ENCODE measurements at regions not wholly inside any gene's neighbourhood (a gene's known extent, or its start where the extent isn't known, plus 50 kb on each side); places are given as distances from the start of the nearest gene placed in this dataset.

DNA sequence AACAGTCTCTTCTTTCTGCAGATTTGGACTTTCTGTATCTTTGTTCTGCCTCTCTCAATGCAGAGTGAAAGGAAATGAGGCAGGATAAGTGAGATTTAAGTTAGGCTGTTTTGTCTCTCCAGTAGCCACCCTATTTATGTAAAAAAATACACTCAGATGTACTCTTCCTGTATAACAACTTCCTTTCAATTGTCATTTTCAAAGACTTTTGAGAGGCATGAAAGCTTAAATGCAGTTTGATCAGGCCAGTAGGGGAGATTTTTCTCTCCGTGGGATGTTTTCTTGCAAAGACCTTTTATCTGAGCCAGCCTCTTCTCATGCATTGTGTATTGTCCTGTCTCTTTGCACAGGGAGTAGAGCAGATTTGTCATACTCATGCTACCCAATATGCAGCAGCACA, 166.8 kb downstream of the SLITRK5 start:
- intact Hi-C loops (cut with DNase I) = no loop called here
- TF ChIP-seq, protein P1, sequence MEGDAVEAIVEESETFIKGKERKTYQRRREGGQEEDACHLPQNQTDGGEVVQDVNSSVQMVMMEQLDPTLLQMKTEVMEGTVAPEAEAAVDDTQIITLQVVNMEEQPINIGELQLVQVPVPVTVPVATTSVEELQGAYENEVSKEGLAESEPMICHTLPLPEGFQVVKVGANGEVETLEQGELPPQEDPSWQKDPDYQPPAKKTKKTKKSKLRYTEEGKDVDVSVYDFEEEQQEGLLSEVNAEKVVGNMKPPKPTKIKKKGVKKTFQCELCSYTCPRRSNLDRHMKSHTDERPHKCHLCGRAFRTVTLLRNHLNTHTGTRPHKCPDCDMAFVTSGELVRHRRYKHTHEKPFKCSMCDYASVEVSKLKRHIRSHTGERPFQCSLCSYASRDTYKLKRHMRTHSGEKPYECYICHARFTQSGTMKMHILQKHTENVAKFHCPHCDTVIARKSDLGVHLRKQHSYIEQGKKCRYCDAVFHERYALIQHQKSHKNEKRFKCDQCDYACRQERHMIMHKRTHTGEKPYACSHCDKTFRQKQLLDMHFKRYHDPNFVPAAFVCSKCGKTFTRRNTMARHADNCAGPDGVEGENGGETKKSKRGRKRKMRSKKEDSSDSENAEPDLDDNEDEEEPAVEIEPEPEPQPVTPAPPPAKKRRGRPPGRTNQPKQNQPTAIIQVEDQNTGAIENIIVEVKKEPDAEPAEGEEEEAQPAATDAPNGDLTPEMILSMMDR (IDR thresholded peaks at IDR 0.05) = no peak
- no peak for DNase-seq
- Histone ChIP-seq H3K4me3 (no peak overlapping the region), H3K27me3 (ENCODE audit: low read depth) (no peaks in the 10 kb centered on the region), H3K27ac (no peak overlapping the region), H3K36me3 (no peaks in the 10 kb centered on the region), H3K4me1 (no peaks in the 10 kb centered on the region), H3K9me3 (no peaks in the 10 kb centered on the region)
- no peak for ATAC-seq

DNA sequence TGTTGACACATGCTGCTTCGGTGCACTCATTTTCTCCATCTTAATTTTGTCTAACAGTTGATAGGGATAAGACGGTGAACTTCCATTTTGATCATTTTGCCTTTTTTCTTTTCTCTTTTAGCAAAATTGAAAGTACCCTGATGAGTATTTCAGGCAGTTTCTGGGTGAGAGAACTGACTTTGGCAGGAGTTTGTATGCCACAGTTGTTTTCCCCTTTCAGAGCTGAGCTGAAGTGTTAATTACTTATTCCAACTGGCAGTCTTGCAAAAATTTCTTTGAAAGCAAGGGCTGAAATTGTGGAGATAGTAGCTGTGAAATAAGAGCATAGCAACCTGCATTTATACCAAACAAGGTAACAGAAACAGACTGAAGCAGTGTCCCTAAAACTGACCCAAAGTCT, 180.2 kb downstream of the SLITRK5 start:
- H3K4me1 ChIP-seq = no peaks in the 10 kb centered on the region
- intact Hi-C loops (cut with DNase I) = no loop called here
- no peak overlapping the region for H3K4me3 ChIP-seq
- no peaks in the 10 kb centered on the region for H3K27me3 ChIP-seq (ENCODE audit: low read depth)
- ATAC-seq (no peak), DNase-seq (no peak)
- H3K9me3 ChIP-seq = no peaks in the 10 kb centered on the region
- H3K27ac ChIP-seq = no peak overlapping the region
- no peaks in the 10 kb centered on the region for H3K36me3 ChIP-seq
- TF ChIP-seq, protein P1 (IDR thresholded peaks at IDR 0.05) = no peak

DNA sequence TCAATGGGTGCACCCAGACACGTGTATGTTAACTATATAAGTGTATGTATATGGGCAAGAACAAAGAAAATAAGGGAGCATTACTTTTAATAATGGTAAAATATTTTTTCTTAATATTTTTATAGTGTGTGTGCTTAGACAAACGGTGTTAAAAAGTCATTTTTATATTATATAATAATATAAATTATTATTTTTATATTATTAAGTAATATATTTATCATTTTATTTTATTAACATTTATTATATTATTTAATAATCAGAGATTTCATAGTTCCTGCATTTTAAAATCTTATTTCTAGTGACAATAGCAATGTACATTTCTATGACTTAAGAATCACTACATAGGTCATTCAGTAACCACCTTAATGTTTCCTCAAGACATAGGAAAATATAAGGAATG, 184.4 kb downstream of the SLITRK5 start:
- ATAC-seq = no peak
- no peak overlapping the region for H3K4me3 ChIP-seq
- intact Hi-C loops (cut with DNase I) = no loop called here

DNA sequence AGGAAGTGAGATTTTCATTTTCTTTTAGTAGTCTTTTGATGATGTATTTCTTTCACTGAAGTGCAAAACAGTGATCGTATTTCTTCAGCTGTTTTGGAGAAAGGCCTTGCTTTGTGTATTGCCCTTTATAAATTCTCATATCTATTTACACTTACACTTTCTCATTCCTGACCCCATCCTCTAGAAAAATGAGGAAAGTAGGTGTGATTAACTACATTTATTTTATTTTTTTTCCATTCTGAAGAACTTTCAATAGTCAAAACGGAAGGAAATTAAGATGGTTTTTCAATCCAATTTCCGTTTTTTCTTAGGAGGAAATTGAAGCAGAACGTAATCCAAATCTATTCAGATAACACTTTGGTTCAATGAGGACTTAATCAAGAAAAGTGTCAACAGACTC, 188.1 kb downstream of the SLITRK5 start:
- Histone ChIP-seq H3K9me3 (no peaks in the 10 kb centered on the region), H3K27ac (no peak overlapping the region), H3K4me3 (no peak overlapping the region), H3K4me1 (no peaks in the 10 kb centered on the region), H3K27me3 (ENCODE audit: low read depth) (no peaks in the 10 kb centered on the region), H3K36me3 (no peaks in the 10 kb centered on the region)
- intact Hi-C loops (cut with DNase I) = no loop called here
- no peak for ATAC-seq
- TF ChIP-seq, protein P1 (IDR thresholded peaks at IDR 0.05) = no peak
- no peak for DNase-seq

More for the DNA sequence above, 184.4 kb downstream of the SLITRK5 start:
- TF ChIP-seq, protein P1 (IDR thresholded peaks at IDR 0.05) = no peak
- no peak for DNase-seq
- Histone ChIP-seq H3K36me3 (no peaks in the 10 kb centered on the region), H3K27ac (no peak overlapping the region), H3K27me3 (ENCODE audit: low read depth) (no peaks in the 10 kb centered on the region), H3K4me1 (no peaks in the 10 kb centered on the region), H3K9me3 (no peaks in the 10 kb centered on the region)

DNA sequence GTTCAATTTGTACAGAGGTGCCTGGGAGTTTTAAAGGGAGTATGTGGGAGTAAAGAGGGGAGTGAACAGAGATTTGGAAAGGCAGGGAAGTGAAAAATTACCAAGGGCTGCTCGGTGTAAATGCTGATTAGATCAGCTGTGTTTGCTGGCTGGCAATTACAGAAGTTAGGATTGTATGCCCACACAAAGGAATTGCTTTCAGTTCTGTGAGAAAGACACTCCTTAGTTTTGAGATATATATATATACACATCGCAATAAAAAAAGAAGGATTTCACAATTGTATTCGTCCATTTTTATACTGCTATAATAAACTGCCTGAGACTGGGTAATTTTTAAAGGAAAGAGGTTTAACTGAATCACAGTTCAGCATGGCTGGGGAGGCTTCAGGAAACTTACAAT, 196.3 kb downstream of the SLITRK5 start:
- no peaks in the 10 kb centered on the region for H3K27me3 ChIP-seq (ENCODE audit: low read depth)
- H3K36me3 ChIP-seq = no peaks in the 10 kb centered on the region
- DNase-seq (no peak), ATAC-seq (no peak)
- H3K27ac ChIP-seq = no peak overlapping the region
- intact Hi-C loops (cut with DNase I) = no loop called here
- H3K4me3 ChIP-seq = no peak overlapping the region
- H3K4me1 ChIP-seq = no peaks in the 10 kb centered on the region
- TF ChIP-seq, protein P1 (IDR thresholded peaks at IDR 0.05) = no peak
- no peaks in the 10 kb centered on the region for H3K9me3 ChIP-seq

DNA sequence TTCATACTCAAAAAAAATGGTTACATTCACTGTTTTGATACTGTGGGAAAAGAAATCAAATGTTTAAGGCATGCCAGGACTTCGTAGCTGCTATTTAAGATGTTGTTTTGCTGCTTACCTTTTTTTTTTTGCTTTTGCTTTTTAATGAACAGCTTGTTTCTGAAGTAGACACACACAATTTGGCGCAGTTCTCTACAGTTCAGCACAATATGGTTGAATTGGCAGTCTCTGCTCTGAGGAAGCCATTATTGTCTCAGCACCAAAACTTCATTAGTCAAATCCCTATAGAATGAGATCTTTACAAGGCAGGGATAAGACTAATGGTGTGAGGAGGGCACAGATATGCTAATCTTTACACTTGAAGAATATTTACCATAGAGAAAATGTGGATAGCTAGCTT, 197.6 kb downstream of the SLITRK5 start:
- H3K27me3 ChIP-seq (ENCODE audit: low read depth) = no peaks in the 10 kb centered on the region
- H3K4me1 ChIP-seq = no peaks in the 10 kb centered on the region
- H3K36me3 ChIP-seq = no peaks in the 10 kb centered on the region
- ATAC-seq (no peak), DNase-seq (no peak)
- H3K27ac ChIP-seq = no peak overlapping the region
- H3K4me3 ChIP-seq = no peak overlapping the region
- TF ChIP-seq, protein P1 (IDR thresholded peaks at IDR 0.05) = no peak
- intact Hi-C loops (cut with DNase I) = no loop called here
- no peaks in the 10 kb centered on the region for H3K9me3 ChIP-seq

Data from lower lobe of right lung (tissue), 2 donors.